KMS-11 (cell line): ENCODE measurements at regions not wholly inside any gene's neighbourhood (a gene's known extent, or its start where the extent isn't known, plus 50 kb on each side); places are given as distances from the start of the nearest gene placed in this dataset.

Experiments
- H2AFZ ChIP-seq: fragments of 200-600 bp; sonication (generic); 2 replicates; pipeline ENCODE4 v1.6.1; 2016; ENCODE audit warnings: antibody characterized with exemption, mixed run types, low read depth
- H3K27ac ChIP-seq: fragments of 200-600 bp; sonication (generic); 2 replicates; pipeline ENCODE4 v1.6.1; 2016; ENCODE audit warnings: mild to moderate bottlenecking, mixed run types
- H3K27me3 ChIP-seq: fragments of 200-600 bp; sonication (generic); 2 replicates; pipeline ENCODE4 v1.6.1; 2017; ENCODE audit warnings: mild to moderate bottlenecking, low read depth, mixed run types, moderate library complexity; ENCODE audit not compliant: insufficient read depth
- H3K36me3 ChIP-seq: fragments of 200-600 bp; sonication (generic); 2 replicates; pipeline ENCODE4 v1.6.1; 2017; ENCODE audit warnings: mild to moderate bottlenecking, mixed run types; ENCODE audit not compliant: insufficient read depth
- H3K4me1 ChIP-seq: fragments of 200-600 bp; sonication (generic); 2 replicates; pipeline ENCODE4 v1.6.1; 2016; ENCODE audit warnings: mild to moderate bottlenecking, low read depth, mixed run types; ENCODE audit not compliant: poor library complexity, severe bottlenecking
- H3K4me2 ChIP-seq: fragments of 200-600 bp; sonication (generic); 2 replicates; pipeline ENCODE4 v1.7.0; 2016; ENCODE audit warnings: mild to moderate bottlenecking, mixed run types
- H3K4me3 ChIP-seq: fragments of 200-600 bp; sonication (generic); IDR thresholded peaks from 2 replicates; pipeline ENCODE4 v1.6.1; 2017; ENCODE audit warnings: low read depth, low read length, mixed read lengths; ENCODE audit not compliant: insufficient read depth
- H3K79me2 ChIP-seq: fragments of 200-600 bp; sonication (generic); 2 replicates; pipeline ENCODE4 v1.6.1; 2016; ENCODE audit warnings: low read depth, mixed run types; ENCODE audit not compliant: insufficient read depth
- H3K9ac ChIP-seq: fragments of 200-600 bp; sonication (generic); 2 replicates; pipeline ENCODE4 v1.6.1; 2016; ENCODE audit warnings: mild to moderate bottlenecking, mixed run types
- H4K20me1 ChIP-seq: fragments of 200-600 bp; sonication (generic); 2 replicates; pipeline ENCODE4 v1.6.1; 2016; ENCODE audit warnings: mild to moderate bottlenecking, mixed run types; ENCODE audit not compliant: insufficient read depth
- CTCF ChIP-seq: fragments of 200-600 bp; sonication (generic); conservative IDR thresholded peaks from 2 replicates; pipeline ENCODE4 v1.6.1; 2017; ENCODE audit warnings: low read depth, mild to moderate bottlenecking, antibody characterized with exemption, low read length, moderate library complexity, mixed read lengths

GRCh38 chr4:126710935-126711334, 921.8 kb upstream of the INTU start:
- Histone ChIP-seq H3K27me3 (no peaks in the 10 kb centered on the region), H3K79me2 (no peaks in the 10 kb centered on the region), H4K20me1 (no peaks in the 10 kb centered on the region), H3K4me3 (no peak overlapping the region), H3K9ac (no peak overlapping the region), H3K27ac (no peak overlapping the region), H3K36me3 (no peaks in the 10 kb centered on the region), H2AFZ (no peak overlapping the region), H3K4me1 (no peaks in the 10 kb centered on the region), H3K4me2 (no peak overlapping the region)
- no peak for TF ChIP-seq CTCF

- Histone ChIP-seq H3K4me3 (no peak overlapping the region), H3K4me1 (no peaks in the 10 kb centered on the region), H4K20me1 (no peaks in the 10 kb centered on the region), H3K4me2 (no peak overlapping the region), H3K27ac (no peak overlapping the region), H3K36me3 (no peaks in the 10 kb centered on the region), H2AFZ (no peak overlapping the region), H3K27me3 (no peaks in the 10 kb centered on the region), H3K9ac (no peak overlapping the region), H3K79me2 (no peaks in the 10 kb centered on the region)
- no peak for TF ChIP-seq CTCF
These were observed 917.7 kb upstream of the INTU start for GRCh38 chr4:126715067-126715466.

DNA sequence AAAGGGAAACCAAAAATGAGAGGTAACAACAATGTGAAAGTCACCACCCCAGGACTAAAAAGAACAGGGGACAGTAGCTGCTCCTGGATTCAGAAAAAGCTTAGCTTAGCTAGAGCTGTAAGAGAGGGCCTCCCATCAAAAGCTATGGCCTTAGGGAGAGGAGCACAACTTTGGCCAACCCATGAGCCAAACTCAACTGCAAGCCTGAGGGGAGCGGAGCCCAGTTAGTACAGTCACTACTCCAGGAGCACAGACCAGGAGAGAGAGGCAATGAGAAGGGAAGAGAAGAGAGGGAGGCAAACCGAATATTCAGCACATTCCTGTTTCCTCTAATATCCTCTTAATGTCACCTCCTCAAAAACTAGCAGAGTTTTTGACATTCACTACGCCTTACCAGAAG, 917.1 kb upstream of the INTU start:
- H3K79me2 ChIP-seq = no peaks in the 10 kb centered on the region
- no peak for TF ChIP-seq CTCF
- no peak overlapping the region for H3K4me2 ChIP-seq

GRCh38 chr4:126718136-126718535, 914.6 kb upstream of the INTU start:
- Histone ChIP-seq H3K9ac (no peak overlapping the region), H3K27ac (no peak overlapping the region), H3K4me3 (no peak overlapping the region), H4K20me1 (no peaks in the 10 kb centered on the region), H2AFZ (no peak overlapping the region), H3K27me3 (no peaks in the 10 kb centered on the region), H3K79me2 (no peaks in the 10 kb centered on the region), H3K36me3 (no peaks in the 10 kb centered on the region), H3K4me1 (no peaks in the 10 kb centered on the region), H3K4me2 (no peak overlapping the region)
- no peak for TF ChIP-seq CTCF

More for the DNA sequence above, 917.1 kb upstream of the INTU start:
- Histone ChIP-seq H3K36me3 (no peaks in the 10 kb centered on the region), H3K4me1 (no peaks in the 10 kb centered on the region), H3K4me3 (no peak overlapping the region), H3K9ac (no peak overlapping the region), H3K27me3 (no peaks in the 10 kb centered on the region), H3K27ac (no peak overlapping the region), H4K20me1 (no peaks in the 10 kb centered on the region), H2AFZ (no peak overlapping the region)
